HFFc6 (cell line): ENCODE measurements at regions not wholly inside any gene's neighbourhood (a gene's known extent, or its start where the extent isn't known, plus 50 kb on each side); places are given as distances from the start of the nearest gene placed in this dataset.

Source experiments
- DNase-seq: peaks from one replicate; pipeline ENCODE4 v3.0.0-alpha.2; 2018
- H3K27ac Mint-ChIP-seq: 2 replicates; pipeline ENCODE4 v1.8.0; 2020; ENCODE audit warnings: mild to moderate bottlenecking, mixed read lengths
- H3K27me3 Mint-ChIP-seq: 2 replicates; pipeline ENCODE4 v1.8.0; 2021; ENCODE audit warnings: mild to moderate bottlenecking, moderate library complexity, mixed read lengths; ENCODE audit not compliant: insufficient read depth
- H3K36me3 Mint-ChIP-seq: 2 replicates; pipeline ENCODE4 v1.8.0; 2021; ENCODE audit warnings: low read depth, mixed read lengths
- H3K4me1 Mint-ChIP-seq: 2 replicates; pipeline ENCODE4 v1.8.0; 2020; ENCODE audit warnings: low read depth, mixed read lengths
- H3K4me3 Mint-ChIP-seq: 2 replicates; pipeline ENCODE4 v1.8.0; 2020; ENCODE audit warnings: mild to moderate bottlenecking, moderate library complexity, mixed read lengths
- H3K9me3 Mint-ChIP-seq: 2 replicates; pipeline ENCODE4 v1.8.0; 2020; ENCODE audit warnings: mild to moderate bottlenecking, mixed read lengths
- TF ChIP-seq, protein P1 (sequence below): fragments of 200-600 bp; sonication (generic); IDR thresholded peaks from 2 replicates; pipeline ENCODE4 v1.5.0; 2021; ENCODE audit warnings: antibody characterized with exemption, mild to moderate bottlenecking

DNA sequence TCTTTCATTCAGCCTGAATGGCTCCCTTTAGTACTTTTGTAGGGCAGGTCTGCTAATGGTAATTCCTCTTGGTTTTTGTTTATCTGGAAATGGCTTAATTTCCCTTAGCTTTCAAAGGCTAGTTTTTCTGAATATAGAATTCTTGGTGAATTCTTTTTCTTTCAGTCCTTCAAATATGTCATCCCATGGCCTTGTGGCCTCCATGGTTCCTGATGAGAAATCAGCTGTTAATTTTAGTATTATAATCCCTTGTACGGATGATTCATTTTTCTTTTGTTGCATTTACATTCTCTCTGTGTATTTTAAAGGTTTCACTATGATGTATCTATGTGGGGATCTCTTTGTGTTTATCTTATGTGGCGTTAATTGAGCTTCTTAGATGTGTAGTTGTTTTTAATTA is 179.6 kb upstream of the ARG1 start:
- no peaks in the 10 kb centered on the region for H3K36me3 Mint-ChIP-seq
- H3K9me3 Mint-ChIP-seq, result peaks cover 3% of the 10 kb centered on the region; the same call in 1 of the 2 replicates
- H3K4me3 Mint-ChIP-seq, result no peak overlapping the region
- DNase-seq, result no peak
- TF ChIP-seq, protein P1, sequence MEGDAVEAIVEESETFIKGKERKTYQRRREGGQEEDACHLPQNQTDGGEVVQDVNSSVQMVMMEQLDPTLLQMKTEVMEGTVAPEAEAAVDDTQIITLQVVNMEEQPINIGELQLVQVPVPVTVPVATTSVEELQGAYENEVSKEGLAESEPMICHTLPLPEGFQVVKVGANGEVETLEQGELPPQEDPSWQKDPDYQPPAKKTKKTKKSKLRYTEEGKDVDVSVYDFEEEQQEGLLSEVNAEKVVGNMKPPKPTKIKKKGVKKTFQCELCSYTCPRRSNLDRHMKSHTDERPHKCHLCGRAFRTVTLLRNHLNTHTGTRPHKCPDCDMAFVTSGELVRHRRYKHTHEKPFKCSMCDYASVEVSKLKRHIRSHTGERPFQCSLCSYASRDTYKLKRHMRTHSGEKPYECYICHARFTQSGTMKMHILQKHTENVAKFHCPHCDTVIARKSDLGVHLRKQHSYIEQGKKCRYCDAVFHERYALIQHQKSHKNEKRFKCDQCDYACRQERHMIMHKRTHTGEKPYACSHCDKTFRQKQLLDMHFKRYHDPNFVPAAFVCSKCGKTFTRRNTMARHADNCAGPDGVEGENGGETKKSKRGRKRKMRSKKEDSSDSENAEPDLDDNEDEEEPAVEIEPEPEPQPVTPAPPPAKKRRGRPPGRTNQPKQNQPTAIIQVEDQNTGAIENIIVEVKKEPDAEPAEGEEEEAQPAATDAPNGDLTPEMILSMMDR, result no peak
- no peak overlapping the region for H3K27ac Mint-ChIP-seq
- H3K4me1 Mint-ChIP-seq, result peaks cover 3% of the 10 kb centered on the region; the same call in 1 of the 2 replicates
- H3K27me3 Mint-ChIP-seq, result peaks cover 21% of the 10 kb centered on the region

DNA sequence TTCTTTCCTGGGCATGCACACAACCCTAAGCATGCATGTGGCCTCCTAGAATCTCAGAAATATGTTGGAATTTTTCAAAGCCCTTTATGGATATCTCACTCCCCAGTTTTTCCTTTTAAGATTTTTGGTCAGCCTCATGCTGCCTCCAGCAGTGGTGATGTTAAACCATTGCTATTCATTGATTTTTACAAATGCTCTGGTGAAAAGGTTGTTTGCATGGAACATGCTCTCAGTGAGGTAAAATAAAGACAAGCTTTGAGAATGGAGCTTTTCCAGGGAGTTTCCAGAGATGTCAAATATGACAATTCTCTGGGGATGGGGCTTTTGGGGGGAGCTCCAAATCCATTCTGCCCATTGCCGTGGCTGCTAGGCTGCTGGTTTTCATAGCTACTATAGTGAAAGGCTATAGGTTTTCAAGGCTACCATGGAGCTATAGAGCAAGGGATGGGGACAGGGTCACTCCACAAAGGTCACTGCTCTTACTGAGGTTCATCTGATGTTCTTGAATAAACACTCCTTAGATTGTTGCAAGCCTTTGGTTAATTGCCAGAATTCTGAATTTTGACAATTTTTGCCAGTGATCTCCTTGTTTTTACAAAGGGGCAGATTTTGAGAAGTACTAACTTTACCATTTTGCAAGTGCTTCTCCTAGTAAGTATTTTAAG is 178.1 kb upstream of the ARG1 start:
- peaks cover 15% of the 10 kb centered on the region for H3K4me1 Mint-ChIP-seq
- TF ChIP-seq, protein P1, result no peak
- H3K27me3 Mint-ChIP-seq, result peaks cover 11% of the 10 kb centered on the region
- no peak for DNase-seq
- H3K9me3 Mint-ChIP-seq, result peaks cover 3% of the 10 kb centered on the region; the same call in 1 of the 2 replicates
- H3K36me3 Mint-ChIP-seq, result no peaks in the 10 kb centered on the region
- no peak overlapping the region for H3K27ac Mint-ChIP-seq
- H3K4me3 Mint-ChIP-seq, result no peak overlapping the region

DNA sequence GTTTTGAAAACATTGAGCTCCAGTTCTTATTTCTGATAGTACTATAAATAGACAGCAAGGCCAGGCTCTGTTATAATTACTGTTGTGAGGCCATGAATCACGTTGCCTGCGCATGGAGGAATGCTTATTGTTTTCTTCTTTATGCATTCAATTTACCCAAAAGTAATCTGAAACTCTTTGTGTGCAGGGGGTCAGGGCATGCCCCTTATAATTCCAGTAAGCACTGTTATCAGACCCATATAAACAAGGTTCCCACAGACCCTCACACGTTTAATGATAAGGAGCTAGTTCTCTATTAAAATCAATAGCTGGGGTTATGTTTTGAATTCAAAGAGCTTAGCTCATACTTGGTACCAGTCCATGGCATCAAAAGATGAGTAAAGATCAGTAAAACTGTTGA is 174.8 kb upstream of the ARG1 start:
- Mint-ChIP-seq H3K4me1 (peaks cover 30% of the 10 kb centered on the region), H3K9me3 (peaks cover 6% of the 10 kb centered on the region), H3K36me3 (no peaks in the 10 kb centered on the region)

DNA sequence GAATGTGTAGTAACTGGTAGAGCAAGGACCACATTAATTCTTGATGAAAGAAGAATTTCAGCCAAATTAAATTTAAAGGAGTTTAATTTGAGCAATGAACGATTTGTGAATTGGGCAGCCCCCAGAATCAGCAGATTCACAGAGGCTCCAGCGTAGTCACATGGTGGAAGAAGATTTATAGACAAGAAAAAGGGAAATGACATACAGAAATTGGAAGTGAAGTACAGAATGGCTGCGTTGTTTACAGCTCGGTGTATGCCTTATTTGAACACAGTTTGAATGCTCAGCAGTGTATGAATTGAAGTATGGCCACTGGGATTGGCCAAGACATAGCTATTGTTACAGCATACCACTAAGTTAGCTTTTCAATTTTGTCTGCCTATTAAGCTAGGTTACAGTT is 173.6 kb upstream of the ARG1 start:
- peaks cover 5% of the 10 kb centered on the region for H3K27me3 Mint-ChIP-seq
- no peak overlapping the region for H3K4me3 Mint-ChIP-seq
- peaks cover 30% of the 10 kb centered on the region for H3K4me1 Mint-ChIP-seq
- no peak for DNase-seq
- 0 out of 2 replicates have a peak overlapping the region, but pooled peaks have one; percentile 80 for H3K27ac Mint-ChIP-seq
- H3K9me3 Mint-ChIP-seq, result peaks cover 3% of the 10 kb centered on the region; the same call in 1 of the 2 replicates
- TF ChIP-seq, protein P1, result no peak
- H3K36me3 Mint-ChIP-seq, result no peaks in the 10 kb centered on the region

More for the DNA sequence above, 174.8 kb upstream of the ARG1 start:
- peak; percentile 17 for DNase-seq
- Mint-ChIP-seq H3K27me3 (peaks cover 5% of the 10 kb centered on the region), H3K4me3 (no peak overlapping the region), H3K27ac (no peak overlapping the region)
- TF ChIP-seq, protein P1, result no peak

DNA sequence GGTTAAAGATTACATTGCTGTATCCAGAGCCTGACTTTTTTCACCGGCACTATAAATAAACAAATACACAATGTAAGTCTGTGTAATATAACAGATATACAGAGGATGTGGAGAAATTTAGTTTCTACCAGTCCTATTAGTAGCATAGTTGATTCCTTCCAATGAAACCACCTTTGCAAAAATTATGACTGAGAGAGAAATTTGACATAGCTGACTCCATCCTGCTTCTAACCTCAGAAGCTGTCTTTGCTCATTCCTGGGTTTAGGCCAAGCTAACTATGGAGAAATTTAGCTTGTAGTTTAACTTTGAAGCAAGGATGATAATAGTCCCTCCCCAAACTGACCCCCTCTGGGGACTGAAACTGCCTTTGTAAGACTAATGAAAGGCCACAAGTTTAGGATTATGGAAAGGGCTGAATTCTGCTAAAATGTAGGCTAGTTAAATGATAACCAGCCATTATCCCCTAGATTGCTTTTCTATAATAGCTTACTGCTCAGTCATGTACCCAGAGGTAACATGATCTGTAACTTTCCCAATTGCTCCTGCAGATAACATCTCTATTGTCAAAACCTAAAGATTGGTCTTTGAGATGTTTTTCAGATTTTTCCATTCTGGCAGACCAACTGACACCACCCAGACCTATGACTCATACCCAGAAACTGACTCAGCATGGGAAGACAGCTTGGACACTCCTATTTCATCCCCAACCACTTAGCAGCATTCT is 172.8 kb upstream of the ARG1 start:
- no peaks in the 10 kb centered on the region for H3K36me3 Mint-ChIP-seq
- H3K9me3 Mint-ChIP-seq, result peaks cover 3% of the 10 kb centered on the region; the same call in 1 of the 2 replicates
- peaks cover 30% of the 10 kb centered on the region for H3K4me1 Mint-ChIP-seq
- peak overlapping the region; percentile 80 for H3K27ac Mint-ChIP-seq
- TF ChIP-seq, protein P1, result no peak
- peaks cover 3% of the 10 kb centered on the region for H3K27me3 Mint-ChIP-seq
- H3K4me3 Mint-ChIP-seq, result no peak overlapping the region
- DNase-seq, result peak; percentile 93
